GM19025 (cell line): ENCODE measurements at regions not wholly inside any gene's neighbourhood (a gene's known extent, or its start where the extent isn't known, plus 50 kb on each side); places are given as distances from the start of the nearest gene placed in this dataset.

Experiments
- ATAC-seq: cut with Tn5 transposase; IDR thresholded peaks from one replicate; pipeline ENCODE4 v1.9.1; 2021; ENCODE audit warnings: mild to moderate bottlenecking, low read depth, moderate library complexity; ENCODE audit not compliant: unreplicated experiment

GRCh38 chr14:87351007-87351406, 642.0 kb downstream of the GALC start:
- no peak for ATAC-seq

DNA sequence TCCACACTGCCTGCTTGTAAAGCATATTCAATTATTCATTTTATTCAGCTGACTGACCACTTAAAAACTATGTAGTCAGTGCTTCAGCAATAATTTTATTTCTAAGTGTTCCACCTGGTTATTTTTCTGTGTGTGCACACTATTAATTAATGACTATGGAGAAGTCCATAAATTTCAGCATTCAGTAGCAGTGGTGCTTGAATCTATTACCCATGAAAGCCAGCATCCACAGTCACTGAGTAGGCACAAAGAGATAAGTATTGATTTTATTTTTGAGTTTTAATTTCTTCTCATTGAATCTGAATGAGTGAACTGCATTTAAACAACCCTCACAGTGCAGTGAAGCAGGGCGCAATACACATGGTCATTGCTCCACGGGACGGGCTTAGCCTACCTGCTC, 643.1 kb downstream of the GALC start:
- no peak for ATAC-seq

DNA sequence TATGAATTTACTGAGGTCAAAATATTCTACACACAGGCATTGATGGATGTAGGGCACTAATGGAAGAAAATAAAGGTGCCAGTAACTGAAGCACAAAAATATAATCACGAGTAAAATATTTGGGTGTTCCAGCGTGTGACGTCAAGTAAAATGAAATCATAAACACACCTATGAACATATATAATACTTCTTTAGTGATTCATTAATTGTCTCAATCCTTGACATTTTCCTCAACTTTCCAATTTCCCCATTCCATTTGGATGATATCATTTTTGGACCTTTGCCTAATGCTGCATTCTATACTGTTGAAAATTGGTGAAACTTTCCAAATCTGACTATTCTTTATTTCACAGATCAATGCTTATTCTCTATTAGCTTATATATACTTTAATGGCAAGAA, 649.3 kb downstream of the GALC start:
- no peak for ATAC-seq

GRCh38 chr14:87334997-87335685, 657.8 kb downstream of the GALC start:
- ATAC-seq = no peak

DNA sequence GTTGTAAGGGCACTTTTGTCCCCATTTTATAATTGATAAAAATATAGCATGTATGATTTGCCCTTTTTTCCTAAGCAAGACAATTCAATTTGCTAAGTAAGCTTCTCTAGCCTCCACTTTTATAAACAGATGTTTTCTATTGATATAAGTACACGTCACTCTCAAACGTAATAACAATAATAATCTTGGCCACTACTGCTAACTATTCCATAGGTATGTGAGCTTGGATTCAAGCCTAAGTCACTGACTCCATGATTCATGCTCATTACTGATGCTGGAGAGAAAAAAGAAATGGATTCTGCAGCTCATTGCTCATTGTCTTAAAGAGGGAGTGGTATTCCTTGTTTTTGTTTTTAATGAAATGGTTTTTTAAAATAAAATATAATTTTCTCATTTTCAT, 661.0 kb downstream of the GALC start:
- ATAC-seq = no peak

DNA sequence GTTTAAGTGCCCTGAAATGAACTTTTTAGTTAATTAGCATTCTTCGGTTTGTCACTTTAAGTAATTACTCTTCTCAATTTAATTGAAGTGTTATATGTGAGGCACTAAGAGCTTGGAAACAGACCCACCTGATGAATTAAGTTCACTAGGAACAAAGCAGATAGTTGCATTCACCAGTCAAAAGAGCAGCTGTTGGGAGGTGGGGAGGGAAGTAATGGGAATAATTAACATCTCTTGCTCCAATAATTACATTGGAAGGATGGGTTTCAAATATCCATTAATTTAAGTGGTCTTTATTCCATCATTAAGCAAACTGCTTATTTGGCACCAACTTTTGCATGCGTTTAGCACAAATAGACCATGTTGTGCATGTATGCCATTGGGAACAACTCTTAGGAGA, 667.2 kb downstream of the GALC start:
- no peak for ATAC-seq

DNA sequence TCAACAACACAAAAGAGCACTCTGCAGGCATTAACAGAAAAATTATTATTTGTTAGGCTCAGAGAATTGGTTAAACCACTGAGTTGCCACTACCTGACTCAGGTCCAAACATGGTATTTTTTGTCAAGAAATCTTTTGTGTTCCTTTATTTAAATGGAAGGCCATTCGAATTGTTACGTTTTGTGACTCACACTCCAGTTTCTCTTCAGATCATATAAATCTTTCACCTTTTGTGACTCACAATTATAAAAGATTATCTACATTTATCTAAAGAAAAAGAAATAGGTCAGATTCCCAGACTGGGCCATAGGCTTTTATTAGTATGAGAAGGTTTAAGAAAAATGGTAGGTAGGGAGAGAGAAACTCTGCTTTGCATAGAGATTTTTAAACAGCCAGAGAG, 669.8 kb downstream of the GALC start:
- no peak for ATAC-seq

DNA sequence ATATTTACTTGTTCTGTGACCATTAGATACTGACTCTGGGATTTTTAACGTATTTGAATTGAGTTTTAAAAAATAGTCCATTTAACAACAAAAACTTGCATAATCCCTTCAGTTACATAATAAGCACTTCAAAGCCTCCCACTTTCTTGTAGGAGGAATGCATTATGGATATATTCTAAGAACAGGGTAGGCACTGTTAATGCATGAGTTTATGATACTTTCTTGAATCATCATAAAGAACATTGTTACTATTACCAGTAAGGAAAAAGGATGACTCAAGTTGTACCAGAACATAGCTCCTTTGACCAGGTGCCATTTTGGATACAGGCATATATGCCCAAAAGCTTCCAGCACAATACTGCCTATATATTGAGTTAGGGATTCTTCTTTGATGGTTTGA, 671.4 kb downstream of the GALC start:
- no peak for ATAC-seq

DNA sequence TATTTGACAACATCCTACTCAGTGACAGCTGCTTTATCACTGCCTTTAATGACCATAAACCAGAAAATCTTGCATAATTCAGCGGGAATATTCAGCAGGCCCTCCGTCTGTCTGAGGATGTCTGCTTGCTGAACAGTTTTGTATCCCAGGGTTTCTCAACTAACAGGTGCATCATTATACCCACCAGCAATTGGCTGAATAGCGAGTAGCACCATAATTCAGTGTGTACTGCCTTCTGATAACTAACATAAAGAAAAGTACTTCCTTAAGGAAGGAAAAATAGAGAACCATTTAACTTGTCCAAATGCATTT, 680.1 kb downstream of the GALC start:
- no peak for ATAC-seq

DNA sequence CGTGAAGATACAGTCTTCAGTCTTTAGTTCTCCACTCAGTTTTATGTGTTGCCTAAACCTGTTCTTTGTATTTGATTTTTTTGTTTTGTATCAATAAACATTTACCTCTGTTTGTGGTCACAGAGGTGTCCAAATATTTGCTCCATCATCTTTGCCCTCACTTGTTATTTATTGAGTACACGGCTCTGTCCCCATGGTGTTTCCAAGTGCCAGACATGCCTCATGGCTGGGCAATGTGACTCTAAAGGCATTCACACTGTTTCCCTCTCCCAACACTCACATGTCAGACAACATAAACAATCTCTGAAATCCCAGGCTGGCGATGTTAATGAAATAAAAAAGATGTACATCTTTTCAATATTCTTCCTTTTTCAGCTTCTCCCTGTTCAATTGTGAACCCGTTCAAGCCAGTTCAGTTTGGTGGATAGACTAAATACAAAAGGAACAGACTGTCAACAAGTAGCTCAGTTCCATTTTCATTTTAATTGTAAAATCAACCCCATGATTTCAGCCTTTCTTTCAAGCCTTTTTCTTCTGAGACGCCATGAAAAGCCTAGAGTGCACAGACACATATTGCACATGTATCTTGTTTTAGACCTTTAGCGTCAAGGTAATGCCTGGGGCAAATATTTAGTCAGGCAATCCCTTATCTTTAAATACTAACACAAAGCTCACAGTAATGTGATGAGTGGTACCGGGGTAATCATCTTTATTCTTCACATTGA, 680.7 kb downstream of the GALC start:
- ATAC-seq = no peak

DNA sequence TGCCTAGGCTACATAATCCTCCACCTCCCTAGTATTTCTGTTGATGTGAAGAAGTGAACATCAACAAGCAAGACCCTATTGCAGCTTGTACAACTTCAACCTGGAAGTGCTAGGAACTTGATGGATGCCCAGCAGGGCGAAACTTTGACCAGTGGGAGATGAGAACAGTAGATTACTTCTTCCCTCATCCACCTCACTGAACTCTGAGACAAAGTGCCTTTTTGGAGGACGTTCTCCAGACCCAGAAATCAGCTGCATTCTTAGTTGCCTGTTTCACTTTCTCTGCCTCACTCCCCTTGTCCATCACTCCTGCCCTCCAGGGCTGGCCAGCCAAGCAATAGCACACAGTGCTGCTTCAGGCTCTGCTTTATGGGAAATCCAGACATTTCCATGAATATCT, 683.4 kb downstream of the GALC start:
- ATAC-seq = no peak

DNA sequence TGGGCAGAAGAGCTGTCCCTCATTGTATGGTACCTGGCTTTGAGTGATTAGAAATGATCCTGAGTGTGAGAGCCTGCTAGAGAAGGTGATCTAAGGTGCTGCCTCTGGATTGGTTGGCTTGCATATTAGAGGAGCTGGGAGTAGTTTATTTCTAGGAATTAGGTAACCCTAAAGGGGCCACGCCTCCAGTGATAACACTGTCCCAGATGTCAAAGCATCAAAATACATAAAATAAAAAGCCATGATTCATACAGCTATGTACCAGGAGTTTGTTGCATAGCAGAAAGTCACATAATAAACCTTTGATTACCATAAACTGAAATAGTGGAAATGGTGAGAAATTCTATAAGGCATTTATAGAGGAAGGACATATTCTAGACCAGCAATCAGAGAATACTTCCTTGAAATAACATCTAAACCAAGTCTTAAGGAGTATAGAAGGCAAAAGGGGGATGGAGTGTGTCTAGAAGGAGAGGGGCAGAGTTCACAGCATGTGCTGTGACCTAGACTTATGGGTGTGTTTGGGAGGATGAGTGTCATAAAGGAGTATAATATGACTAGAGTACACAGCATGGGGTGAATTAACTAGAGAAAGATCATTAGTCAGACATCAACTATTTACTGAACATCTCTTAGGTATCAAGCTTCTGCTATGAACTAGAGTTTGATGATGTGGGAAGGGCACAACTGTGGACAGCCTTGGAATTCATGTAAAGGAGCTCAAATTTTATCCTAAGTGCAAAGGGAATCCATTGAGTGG, 686.4 kb downstream of the GALC start:
- ATAC-seq = no peak

GRCh38 chr14:87305345-87305744, 687.6 kb downstream of the GALC start:
- no peak for ATAC-seq

GRCh38 chr14:87304404-87304803, 688.6 kb downstream of the GALC start:
- ATAC-seq = no peak

DNA sequence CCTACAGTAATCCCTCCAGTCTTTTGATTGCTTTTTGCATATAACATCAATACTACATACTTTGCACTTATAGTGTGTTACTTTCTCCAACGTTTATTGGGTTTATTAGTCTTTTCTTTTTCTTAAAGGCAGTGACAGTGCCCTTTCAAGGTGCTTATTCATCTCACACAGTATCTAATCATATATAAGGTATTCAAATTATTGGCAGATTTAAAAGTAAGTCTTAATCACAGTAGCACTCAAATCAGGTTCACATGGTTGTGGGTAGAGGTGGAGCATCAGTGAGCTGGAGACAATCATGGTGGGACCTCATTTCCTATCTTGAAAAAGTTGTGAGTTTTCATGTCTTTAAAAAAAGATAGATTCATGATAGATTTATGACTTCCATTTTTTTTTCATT, 706.2 kb downstream of the GALC start:
- ATAC-seq = no peak

DNA sequence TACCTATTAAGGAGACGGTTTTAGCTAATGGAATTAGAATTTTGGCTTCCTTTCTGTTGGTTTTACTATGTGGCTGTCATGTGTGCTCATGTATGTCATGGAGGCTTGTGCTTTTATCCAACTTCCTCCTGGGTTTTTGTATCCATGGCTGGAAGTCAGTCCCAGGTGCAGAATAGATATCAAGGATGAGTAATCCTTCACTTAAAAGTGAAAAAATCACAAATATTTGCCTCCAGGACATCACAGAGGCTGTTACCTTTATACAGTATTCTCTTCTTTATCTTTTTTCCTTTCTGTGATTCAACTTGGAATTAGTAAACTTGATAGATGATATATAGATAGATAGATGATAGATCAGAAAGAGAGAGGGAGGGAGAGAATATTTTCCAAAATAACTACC, 706.8 kb downstream of the GALC start:
- ATAC-seq = no peak

- no peak for ATAC-seq
Measured at GRCh38 chr14:87285506-87285905, 707.5 kb downstream of the GALC start.

DNA sequence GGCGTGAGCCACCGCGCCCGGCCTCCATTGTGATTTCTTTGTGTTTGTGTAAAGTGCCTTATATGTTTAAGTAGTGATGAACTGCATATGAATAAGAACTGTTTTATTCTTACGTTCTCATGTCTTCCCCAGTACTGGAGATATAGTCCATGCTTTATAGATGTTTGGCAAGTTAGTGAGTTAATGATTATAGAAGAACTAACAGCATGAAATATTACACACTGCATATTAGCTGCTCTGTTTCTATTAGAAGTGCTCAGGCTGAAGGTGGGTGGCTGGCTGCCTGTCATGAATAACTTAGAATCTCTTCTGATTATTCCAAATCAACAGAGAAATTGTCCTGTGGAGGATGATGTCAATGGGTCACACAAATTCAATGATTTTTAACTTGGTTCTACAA, 709.4 kb downstream of the GALC start:
- ATAC-seq = no peak

- ATAC-seq = no peak
Measured at GRCh38 chr14:87282266-87282665, 710.7 kb downstream of the GALC start.

GRCh38 chr14:87278415-87278814, 714.6 kb downstream of the GALC start:
- ATAC-seq = no peak

- ATAC-seq = no peak
Measured at GRCh38 chr14:87271331-87271730, 721.7 kb downstream of the GALC start.

DNA sequence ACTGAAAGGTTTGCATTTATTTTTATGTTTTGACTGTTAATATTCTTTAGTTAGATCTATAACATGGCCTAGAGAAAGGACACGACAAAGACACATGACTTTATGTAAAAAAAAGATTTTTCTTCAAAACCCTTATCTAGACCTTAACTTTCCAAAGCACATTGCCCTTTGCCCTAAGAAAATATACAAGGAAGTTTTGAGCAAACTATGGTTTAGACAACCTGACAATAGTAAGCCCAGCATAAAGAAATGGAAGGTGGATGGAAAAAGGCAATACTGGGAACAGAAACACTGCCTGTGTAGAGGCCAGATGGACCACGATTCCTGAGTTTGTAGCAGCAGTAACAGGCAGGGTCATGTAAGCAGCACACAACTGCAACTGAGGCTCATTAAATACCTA, 724.0 kb downstream of the GALC start:
- ATAC-seq = no peak
